ENCODE measurements at regions not wholly inside any gene's neighbourhood (a gene's known extent, or its start where the extent isn't known, plus 50 kb on each side); places are given as distances from the start of the nearest gene placed in this dataset.

DNA sequence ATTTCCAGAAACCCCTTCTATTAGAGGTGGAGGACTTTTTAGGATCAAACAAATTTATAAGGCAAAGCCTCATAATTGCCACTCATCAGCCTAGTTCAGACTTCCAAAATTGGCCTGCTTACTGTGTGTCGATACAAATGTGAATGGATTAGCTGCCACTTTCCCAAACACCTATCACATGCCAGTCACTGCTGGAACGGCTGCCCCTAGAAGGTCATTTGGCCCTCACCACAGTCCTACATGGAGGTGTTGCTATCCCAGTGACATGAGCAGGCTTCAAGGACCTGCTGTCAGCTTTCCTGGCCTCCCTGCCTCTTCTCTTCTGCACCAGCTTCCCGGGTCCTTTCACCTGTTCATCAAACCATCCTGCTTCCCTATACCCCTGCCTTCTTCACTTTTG is 279.2 kb upstream of the SKOR2 start:
- WGBS (ENCODE audit: insufficient coverage, low coverage, missing lambda C conversion rate) = 0% methylated on average over 2 of the region's 3 CpGs
- no peak for ATAC-seq
- H3K27ac ChIP-seq (ENCODE audit: extremely low read depth, low read depth, low read length) = no peak overlapping the region
- intact Hi-C loops (cut with micrococcal nuclease) (no loop called here), in situ Hi-C loops (cut with MboI) (no loop called here)
- H3K36me3 ChIP-seq (ENCODE audit: control insufficient read depth, insufficient read depth, low read length) = no peaks in the 10 kb centered on the region
- no peaks in the 10 kb centered on the region for H3K4me1 ChIP-seq (replicated peaks in 1 of 2; ENCODE audit: control insufficient read depth in 2 of 2, insufficient read depth in 2 of 2, low read length in 2 of 2)
- POLR2A ChIA-PET = no interaction called here
- no peak overlapping the region for H3K4me2 ChIP-seq (ENCODE audit: insufficient read depth, low read length)
- H3K4me3 ChIP-seq = no peak overlapping the region
- no peaks in the 10 kb centered on the region for H4K20me1 ChIP-seq (replicated peaks; ENCODE audit: control insufficient read depth, insufficient read depth, low read length)
- H3K9ac ChIP-seq (ENCODE audit: insufficient read depth in 1 of 2, low read depth in 2 of 2, low read length in 2 of 2) = no peak overlapping the region
- CTCF ChIA-PET (ENCODE audit: low intra/inter-chr PET ratio) = no interaction called here
- DNase-seq (ENCODE audit: extremely low read depth in 1 of 4, low spot score in 3 of 4) = no peak
- no peaks in the 10 kb centered on the region for H3K9me1 ChIP-seq (ENCODE audit: control insufficient read depth, insufficient read depth, low read length)
- no peak overlapping the region for H2AFZ ChIP-seq (ENCODE audit: low read depth, low read length)
- no peak for TF ChIP-seq TCF7L2 (IDR thresholded peaks at IDR 0.05; ENCODE audit: low read depth, low read length)
- TF ChIP-seq, protein P1, sequence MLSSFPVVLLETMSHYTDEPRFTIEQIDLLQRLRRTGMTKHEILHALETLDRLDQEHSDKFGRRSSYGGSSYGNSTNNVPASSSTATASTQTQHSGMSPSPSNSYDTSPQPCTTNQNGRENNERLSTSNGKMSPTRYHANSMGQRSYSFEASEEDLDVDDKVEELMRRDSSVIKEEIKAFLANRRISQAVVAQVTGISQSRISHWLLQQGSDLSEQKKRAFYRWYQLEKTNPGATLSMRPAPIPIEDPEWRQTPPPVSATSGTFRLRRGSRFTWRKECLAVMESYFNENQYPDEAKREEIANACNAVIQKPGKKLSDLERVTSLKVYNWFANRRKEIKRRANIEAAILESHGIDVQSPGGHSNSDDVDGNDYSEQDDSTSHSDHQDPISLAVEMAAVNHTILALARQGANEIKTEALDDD (IDR thresholded peaks at IDR 0.05) = no peak
- no peaks in the 10 kb centered on the region for H3K9me3 ChIP-seq (replicated peaks; ENCODE audit: control insufficient read depth, insufficient read depth, low read depth, low read length)
- BruUV-seq (replicated peaks) = no TSS peak
- no peaks in the 10 kb centered on the region for H3K27me3 ChIP-seq (ENCODE audit: control insufficient read depth in 2 of 2, insufficient read depth in 2 of 2, low read length in 2 of 2)
- H3K79me2 ChIP-seq (ENCODE audit: control insufficient read depth, insufficient read depth, low read length) = no peaks in the 10 kb centered on the region
- no peak for FAIRE-seq

DNA sequence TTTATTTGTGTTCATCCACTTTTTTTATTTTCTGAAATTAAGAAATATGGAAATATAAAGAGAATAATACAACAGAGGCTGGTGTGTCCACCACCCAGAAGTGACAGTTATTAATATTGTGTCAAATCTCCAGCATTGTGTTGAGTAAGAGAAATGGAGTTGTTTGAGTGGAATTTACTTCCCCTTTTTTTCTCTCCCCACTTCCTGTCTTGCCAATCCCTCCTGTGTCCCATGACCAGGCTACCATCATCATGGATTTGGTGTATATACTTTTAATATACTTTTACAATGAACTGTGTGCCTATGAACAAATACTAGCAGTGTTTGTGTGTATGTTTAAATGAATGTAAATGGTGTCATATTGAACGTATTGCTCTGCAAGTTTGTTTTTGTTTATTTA is 276.9 kb upstream of the SKOR2 start:
- H4K20me1 ChIP-seq (replicated peaks; ENCODE audit: control insufficient read depth, insufficient read depth, low read length) = no peaks in the 10 kb centered on the region
- in situ Hi-C loops (cut with MboI) = no loop called here
- no peaks in the 10 kb centered on the region for H3K27me3 ChIP-seq (ENCODE audit: control insufficient read depth in 2 of 2, insufficient read depth in 2 of 2, low read length in 2 of 2)
- H3K9me1 ChIP-seq (ENCODE audit: control insufficient read depth, insufficient read depth, low read length) = no peaks in the 10 kb centered on the region
- H3K4me1 ChIP-seq (replicated peaks in 1 of 2; ENCODE audit: control insufficient read depth in 2 of 2, insufficient read depth in 2 of 2, low read length in 2 of 2) = no peaks in the 10 kb centered on the region
- FAIRE-seq (no peak), DNase-seq (ENCODE audit: extremely low read depth in 1 of 4, low spot score in 3 of 4) (no peak), ATAC-seq (no peak)
- intact Hi-C loops (cut with micrococcal nuclease) = no loop called here
- TF ChIP-seq SAFB (IDR thresholded peaks at IDR 0.05; ENCODE audit: borderline replicate concordance, low read depth, low read length) (no peak), SPI1 (IDR thresholded peaks at IDR 0.05; ENCODE audit: borderline replicate concordance, low read depth, low read length) (0 out of 2 replicates have a peak, but pooled peaks have one; percentile 8)
- H3K9me3 ChIP-seq (replicated peaks; ENCODE audit: control insufficient read depth, insufficient read depth, low read depth, low read length) = no peaks in the 10 kb centered on the region
- H3K79me2 ChIP-seq (ENCODE audit: control insufficient read depth, insufficient read depth, low read length) = no peaks in the 10 kb centered on the region
- 0% methylated on average over 1 of the region's 1 CpG for WGBS (ENCODE audit: insufficient coverage, low coverage, missing lambda C conversion rate)
- CTCF ChIA-PET (ENCODE audit: low intra/inter-chr PET ratio) = no interaction called here
- no peak overlapping the region for H3K4me2 ChIP-seq (ENCODE audit: insufficient read depth, low read length)
- no peak overlapping the region for H3K4me3 ChIP-seq
- no peak overlapping the region for H3K9ac ChIP-seq (ENCODE audit: insufficient read depth in 1 of 2, low read depth in 2 of 2, low read length in 2 of 2)
- H2AFZ ChIP-seq (ENCODE audit: low read depth, low read length) = no peak overlapping the region
- BruUV-seq (replicated peaks) = no TSS peak
- H3K27ac ChIP-seq (ENCODE audit: extremely low read depth, low read depth, low read length) = no peak overlapping the region
- H3K36me3 ChIP-seq (ENCODE audit: control insufficient read depth, insufficient read depth, low read length) = no peaks in the 10 kb centered on the region
- POLR2A ChIA-PET = no interaction called here

Data from K562 (cell line).